ENCODE measurements at regions not wholly inside any gene's neighbourhood (a gene's known extent, or its start where the extent isn't known, plus 50 kb on each side); places are given as distances from the start of the nearest gene placed in this dataset.
"Not testable (repeated sequence)": the region's sequence is repeated elsewhere in the genome, so short reads cannot be mapped to it uniquely, and the experiment has no call there.

DNA sequence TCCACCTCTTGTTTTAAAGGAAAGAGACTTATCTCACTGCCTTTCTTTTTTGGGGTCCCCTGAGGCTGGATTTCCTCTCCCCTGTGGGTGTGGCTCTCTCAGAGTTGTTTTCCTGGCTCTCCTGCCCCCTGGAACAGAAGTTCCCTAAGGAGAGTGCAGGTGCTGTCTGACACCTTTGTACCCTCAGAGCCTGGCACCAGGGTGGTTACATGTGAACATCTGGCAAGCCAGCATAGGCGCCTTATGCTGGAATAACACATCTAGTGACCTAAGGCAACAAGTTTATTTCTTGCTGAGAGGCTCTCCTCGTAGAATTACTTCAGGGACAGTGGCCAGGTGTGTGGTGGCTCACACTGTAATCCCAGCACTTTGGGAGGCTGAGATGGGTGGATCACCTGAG is 172.9 kb upstream of the PTCH1 start:
- Histone ChIP-seq H3K36me3 (replicated peaks; ENCODE audit: insufficient read depth, low read length) (no peaks in the 10 kb centered on the region), H4K20me1 (ENCODE audit: insufficient read depth, low read length) (no peaks in the 10 kb centered on the region), H3K4me3 (ENCODE audit: low read length) (no peak overlapping the region), H3F3A (ENCODE audit: insufficient read depth, low read length) (no peaks in the 10 kb centered on the region), H3K9me2 (replicated peaks; ENCODE audit: insufficient read depth, low read length) (no peaks in the 10 kb centered on the region), H3K9me3 (replicated peaks; ENCODE audit: insufficient read depth, low read length) (no peaks in the 10 kb centered on the region), H2AFZ (ENCODE audit: low read length) (no peak overlapping the region), H3K4me1 (ENCODE audit: low read length) (no peaks in the 10 kb centered on the region), H3K27me3 (replicated peaks; ENCODE audit: insufficient read depth, low read length) (no peaks in the 10 kb centered on the region), H3K4me2 (ENCODE audit: low read depth, low read length) (no peak overlapping the region), H3K27ac (ENCODE audit: low read length) (no peak overlapping the region), H3K79me2 (ENCODE audit: low read length) (no peaks in the 10 kb centered on the region), H3K9ac (ENCODE audit: low read length) (no peak overlapping the region)
- TF ChIP-seq, protein P1, sequence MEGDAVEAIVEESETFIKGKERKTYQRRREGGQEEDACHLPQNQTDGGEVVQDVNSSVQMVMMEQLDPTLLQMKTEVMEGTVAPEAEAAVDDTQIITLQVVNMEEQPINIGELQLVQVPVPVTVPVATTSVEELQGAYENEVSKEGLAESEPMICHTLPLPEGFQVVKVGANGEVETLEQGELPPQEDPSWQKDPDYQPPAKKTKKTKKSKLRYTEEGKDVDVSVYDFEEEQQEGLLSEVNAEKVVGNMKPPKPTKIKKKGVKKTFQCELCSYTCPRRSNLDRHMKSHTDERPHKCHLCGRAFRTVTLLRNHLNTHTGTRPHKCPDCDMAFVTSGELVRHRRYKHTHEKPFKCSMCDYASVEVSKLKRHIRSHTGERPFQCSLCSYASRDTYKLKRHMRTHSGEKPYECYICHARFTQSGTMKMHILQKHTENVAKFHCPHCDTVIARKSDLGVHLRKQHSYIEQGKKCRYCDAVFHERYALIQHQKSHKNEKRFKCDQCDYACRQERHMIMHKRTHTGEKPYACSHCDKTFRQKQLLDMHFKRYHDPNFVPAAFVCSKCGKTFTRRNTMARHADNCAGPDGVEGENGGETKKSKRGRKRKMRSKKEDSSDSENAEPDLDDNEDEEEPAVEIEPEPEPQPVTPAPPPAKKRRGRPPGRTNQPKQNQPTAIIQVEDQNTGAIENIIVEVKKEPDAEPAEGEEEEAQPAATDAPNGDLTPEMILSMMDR (IDR thresholded peaks at IDR 0.05; ENCODE audit: low read length) = no peak
- TF ChIP-seq EZH2 (optimal IDR thresholded peaks at IDR 0.05; ENCODE audit: low read depth, low read length) = no peak
- DNase-seq = no peak

DNA sequence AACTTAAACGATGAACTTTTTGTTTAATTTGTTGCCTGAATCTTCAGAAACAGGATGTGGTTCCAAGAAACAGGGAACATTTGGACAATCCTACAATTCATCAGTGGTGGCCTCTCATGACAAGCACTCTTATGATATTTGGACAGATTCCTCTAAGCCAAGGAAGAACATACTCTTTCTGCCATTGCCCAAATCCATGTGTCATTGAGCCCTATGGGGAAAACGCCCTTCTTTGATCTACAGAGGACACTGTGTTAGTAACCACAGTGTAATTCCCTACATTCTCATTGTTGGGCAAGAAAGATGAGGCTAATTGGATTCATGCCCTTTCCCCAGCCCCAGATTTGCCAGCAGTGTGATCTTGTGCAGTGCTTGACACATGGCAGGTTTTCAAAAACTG is 167.7 kb upstream of the PTCH1 start:
- Histone ChIP-seq H3K36me3 (replicated peaks; ENCODE audit: insufficient read depth, low read length) (no peaks in the 10 kb centered on the region), H3K4me3 (ENCODE audit: low read length) (no peak overlapping the region), H3K79me2 (ENCODE audit: low read length) (no peaks in the 10 kb centered on the region), H3K9ac (ENCODE audit: low read length) (no peak overlapping the region), H3K9me3 (replicated peaks; ENCODE audit: insufficient read depth, low read length) (no peaks in the 10 kb centered on the region), H3K27me3 (replicated peaks; ENCODE audit: insufficient read depth, low read length) (no peaks in the 10 kb centered on the region), H4K20me1 (ENCODE audit: insufficient read depth, low read length) (no peaks in the 10 kb centered on the region), H3F3A (ENCODE audit: insufficient read depth, low read length) (no peaks in the 10 kb centered on the region), H2AFZ (ENCODE audit: low read length) (no peak overlapping the region), H3K9me2 (replicated peaks; ENCODE audit: insufficient read depth, low read length) (no peaks in the 10 kb centered on the region), H3K4me2 (ENCODE audit: low read depth, low read length) (no peak overlapping the region), H3K27ac (ENCODE audit: low read length) (no peak overlapping the region), H3K4me1 (ENCODE audit: low read length) (no peaks in the 10 kb centered on the region)
- TF ChIP-seq, protein P1 (IDR thresholded peaks at IDR 0.05; ENCODE audit: low read length) = no peak
- no peak for TF ChIP-seq EZH2 (optimal IDR thresholded peaks at IDR 0.05; ENCODE audit: low read depth, low read length)
- TF ChIP-seq EZH2phosphoT487 (IDR thresholded peaks at IDR 0.05; ENCODE audit: low read length) = no peak
- DNase-seq = no peak

DNA sequence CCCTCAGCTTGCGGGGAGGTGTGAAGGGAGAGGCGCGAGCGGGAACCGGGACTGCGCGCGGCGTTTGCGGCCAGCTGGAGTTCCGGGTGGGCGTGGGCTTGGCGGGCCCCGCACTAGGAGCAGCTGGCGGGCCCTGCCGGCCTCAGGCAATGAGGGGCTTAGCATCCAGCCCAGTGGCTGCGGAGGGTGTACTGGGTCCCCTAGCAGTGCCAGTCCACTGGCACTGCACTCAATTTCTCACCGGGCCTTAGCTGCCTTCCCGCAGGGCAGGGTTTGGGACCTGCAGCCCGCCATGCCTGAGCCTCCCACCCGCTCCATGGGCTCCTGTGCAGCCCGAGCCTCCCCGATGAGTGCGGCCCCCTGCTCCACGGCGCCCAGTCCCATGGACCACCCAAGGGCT is 163.5 kb upstream of the PTCH1 start:
- H4K20me1 ChIP-seq (ENCODE audit: insufficient read depth, low read length); H3K9ac ChIP-seq (ENCODE audit: low read length); DNase-seq; H3K79me2 ChIP-seq (ENCODE audit: low read length); H3K27ac ChIP-seq (ENCODE audit: low read length); H3K27me3 ChIP-seq (replicated peaks; ENCODE audit: insufficient read depth, low read length); H3K4me2 ChIP-seq (ENCODE audit: low read depth, low read length); H3K9me2 ChIP-seq (replicated peaks; ENCODE audit: insufficient read depth, low read length); H3F3A ChIP-seq (ENCODE audit: insufficient read depth, low read length); H2AFZ ChIP-seq (ENCODE audit: low read length); H3K9me3 ChIP-seq (replicated peaks; ENCODE audit: insufficient read depth, low read length); H3K4me3 ChIP-seq (ENCODE audit: low read length); H3K36me3 ChIP-seq (replicated peaks; ENCODE audit: insufficient read depth, low read length); H3K4me1 ChIP-seq (ENCODE audit: low read length): not testable (repeated sequence)

DNA sequence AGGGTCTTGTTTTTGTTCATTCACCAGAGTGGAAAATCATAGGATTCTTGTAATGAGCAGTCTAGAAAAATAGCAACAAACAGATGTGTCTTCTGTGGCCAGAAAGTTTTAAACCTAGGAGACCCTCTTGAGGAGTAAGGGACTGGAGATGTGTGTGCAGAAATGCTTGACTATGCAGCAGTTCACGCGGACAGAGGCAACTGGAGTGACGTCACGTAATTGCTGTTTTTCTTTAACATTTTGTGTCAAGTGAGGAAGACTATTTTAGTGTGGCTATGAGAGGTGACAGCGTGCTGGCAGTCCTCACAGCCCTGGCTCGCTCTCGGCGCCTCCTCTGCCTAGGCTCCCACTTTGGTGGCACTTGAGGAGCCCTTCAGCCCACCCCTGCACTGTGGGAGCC is 163.1 kb upstream of the PTCH1 start:
- Histone ChIP-seq H3K27me3 (replicated peaks; ENCODE audit: insufficient read depth, low read length) (no peaks in the 10 kb centered on the region), H4K20me1 (ENCODE audit: insufficient read depth, low read length) (no peaks in the 10 kb centered on the region)

More for the DNA sequence above, 163.1 kb upstream of the PTCH1 start:
- H3K4me3 ChIP-seq (ENCODE audit: low read length) = no peak overlapping the region
- no peaks in the 10 kb centered on the region for H3K36me3 ChIP-seq (replicated peaks; ENCODE audit: insufficient read depth, low read length)
- H2AFZ ChIP-seq (ENCODE audit: low read length) = no peak overlapping the region
- H3F3A ChIP-seq (ENCODE audit: insufficient read depth, low read length) = no peaks in the 10 kb centered on the region
- DNase-seq = no peak
- no peak overlapping the region for H3K4me2 ChIP-seq (ENCODE audit: low read depth, low read length)
- no peaks in the 10 kb centered on the region for H3K9me3 ChIP-seq (replicated peaks; ENCODE audit: insufficient read depth, low read length)
- TF ChIP-seq EZH2phosphoT487 (IDR thresholded peaks at IDR 0.05; ENCODE audit: low read length) = no peak
- TF ChIP-seq, protein P1 (IDR thresholded peaks at IDR 0.05; ENCODE audit: low read length) = no peak
- no peak for TF ChIP-seq EZH2 (optimal IDR thresholded peaks at IDR 0.05; ENCODE audit: low read depth, low read length)
- no peaks in the 10 kb centered on the region for H3K9me2 ChIP-seq (replicated peaks; ENCODE audit: insufficient read depth, low read length)
- no peaks in the 10 kb centered on the region for H3K79me2 ChIP-seq (ENCODE audit: low read length)
- H3K4me1 ChIP-seq (ENCODE audit: low read length) = no peaks in the 10 kb centered on the region
- no peak overlapping the region for H3K27ac ChIP-seq (ENCODE audit: low read length)
- H3K9ac ChIP-seq (ENCODE audit: low read length) = no peak overlapping the region

All from MM.1S (cell line).